GM23248 (cell line): ENCODE measurements at regions not wholly inside any gene's neighbourhood (a gene's known extent, or its start where the extent isn't known, plus 50 kb on each side); places are given as distances from the start of the nearest gene placed in this dataset.

ENCODE experiments used
- DNase-seq: peaks from one replicate; pipeline ENCODE4 v3.0.0-alpha.2; 2015
- H2AFZ ChIP-seq: fragments of 200-600 bp; sonication (generic); 2 replicates; pipeline ENCODE4 v1.6.1; 2016; ENCODE audit warnings: antibody characterized with exemption
- H3F3A ChIP-seq: fragments of 200-600 bp; sonication (generic); 2 replicates; pipeline ENCODE4 v1.6.1; 2016; ENCODE audit warnings: mild to moderate bottlenecking, antibody characterized with exemption, mixed run types; ENCODE audit not compliant: insufficient read depth
- H3K27ac ChIP-seq: fragments of 200-600 bp; sonication (generic); 2 replicates; pipeline ENCODE4 v1.5.1; 2016; ENCODE audit warnings: mild to moderate bottlenecking
- H3K27me3 ChIP-seq: fragments of 200-600 bp; sonication (generic); replicated peaks from 2 replicates; pipeline ENCODE4 v1.6.1; 2016; ENCODE audit warnings: mild to moderate bottlenecking; ENCODE audit not compliant: insufficient read depth
- H3K36me3 ChIP-seq: fragments of 200-600 bp; sonication (generic); 2 replicates; pipeline ENCODE4 v1.6.1; 2016; ENCODE audit warnings: low read depth, mild to moderate bottlenecking
- H3K4me1 ChIP-seq: fragments of 200-600 bp; sonication (generic); 2 replicates; pipeline ENCODE4 v1.6.1; 2016; ENCODE audit warnings: mild to moderate bottlenecking; ENCODE audit not compliant: insufficient read depth
- H3K4me2 ChIP-seq: fragments of 200-600 bp; sonication (generic); one replicate; pipeline ENCODE4 v1.6.1; 2016; ENCODE audit warnings: mild to moderate bottlenecking; ENCODE audit not compliant: unreplicated experiment
- H3K4me3 ChIP-seq: fragments of 200-600 bp; sonication (generic); 2 replicates; pipeline ENCODE4 v1.5.1; 2016; ENCODE audit warnings: mild to moderate bottlenecking
- H3K79me2 ChIP-seq: fragments of 200-600 bp; sonication (generic); 2 replicates; pipeline ENCODE4 v1.6.1; 2016; ENCODE audit warnings: mild to moderate bottlenecking; ENCODE audit not compliant: insufficient read depth
- H3K9ac ChIP-seq: fragments of 200-600 bp; sonication (generic); 2 replicates; pipeline ENCODE4 v1.6.1; 2016; ENCODE audit warnings: mild to moderate bottlenecking
- H3K9me2 ChIP-seq: fragments of 200-600 bp; sonication (generic); 2 replicates; pipeline ENCODE4 v1.6.1; 2016; ENCODE audit warnings: mixed run types, mild to moderate bottlenecking, moderate library complexity; ENCODE audit not compliant: insufficient read depth
- H3K9me3 ChIP-seq: fragments of 200-600 bp; sonication (generic); one replicate; pipeline ENCODE4 v1.6.1; 2017; ENCODE audit warnings: low read depth
- H4K20me1 ChIP-seq: fragments of 200-600 bp; sonication (generic); 2 replicates; pipeline ENCODE4 v1.6.0; 2016; ENCODE audit not compliant: insufficient read depth
- EZH2 ChIP-seq: fragments of 200-600 bp; sonication (generic); IDR thresholded peaks from 2 replicates; pipeline ENCODE4 v1.6.1; 2018; ENCODE audit warnings: antibody characterized with exemption, mild to moderate bottlenecking; ENCODE audit not compliant: insufficient read depth, poor library complexity, severe bottlenecking
- EZH2phosphoT487 ChIP-seq: fragments of 200-600 bp; sonication (generic); IDR thresholded peaks from 2 replicates; pipeline ENCODE4 v1.6.1; 2018; ENCODE audit warnings: antibody characterized with exemption, moderate library complexity, mild to moderate bottlenecking, low read depth; ENCODE audit not compliant: insufficient read depth
- WGBS, 2 experiments: methylation state at CpG; one replicate each; pipeline ENCODE4 v1.1.6; 2015 to 2017; ENCODE audit warnings: low lambda C conversion rate in 2 of 2, low coverage in 1 of 2; ENCODE audit errors: missing lambda C conversion rate in 2 of 2; 5-methylcytosine and 5-hydroxymethylcytosine counted together
- in situ Hi-C: fragments of 300-500 bp; cut with MboI; formaldehyde crosslinking; loops from 2 replicates; pipeline ENCODE4 v1.15.0; 2020

GRCh38 chr20:11553603-11554002 lies 364.1 kb upstream of the BTBD3 start:
- H3K27me3 ChIP-seq: peaks cover 20% of the 10 kb centered on the region
- DNase-seq: peak; percentile 41
- no peaks in the 10 kb centered on the region for H3K9me2 ChIP-seq
- no peak for TF ChIP-seq EZH2
- TF ChIP-seq EZH2phosphoT487: no peak
- in situ Hi-C loops: no loop called here
- H3K4me1 ChIP-seq: no peaks in the 10 kb centered on the region
- no peaks in the 10 kb centered on the region for H3K79me2 ChIP-seq
- no peak overlapping the region for H3K9ac ChIP-seq
- WGBS, 2 experiments: 39 to 46% methylated on average over 4 of the region's 4 CpGs
- H3K36me3 ChIP-seq: no peaks in the 10 kb centered on the region
- no peaks in the 10 kb centered on the region for H4K20me1 ChIP-seq
- no peak overlapping the region for H2AFZ ChIP-seq
- H3K4me2 ChIP-seq: no peak overlapping the region
- H3K27ac ChIP-seq: no peak overlapping the region
- H3K9me3 ChIP-seq: no peaks in the 10 kb centered on the region
- no peaks in the 10 kb centered on the region for H3F3A ChIP-seq
- H3K4me3 ChIP-seq: no peak overlapping the region

DNA sequence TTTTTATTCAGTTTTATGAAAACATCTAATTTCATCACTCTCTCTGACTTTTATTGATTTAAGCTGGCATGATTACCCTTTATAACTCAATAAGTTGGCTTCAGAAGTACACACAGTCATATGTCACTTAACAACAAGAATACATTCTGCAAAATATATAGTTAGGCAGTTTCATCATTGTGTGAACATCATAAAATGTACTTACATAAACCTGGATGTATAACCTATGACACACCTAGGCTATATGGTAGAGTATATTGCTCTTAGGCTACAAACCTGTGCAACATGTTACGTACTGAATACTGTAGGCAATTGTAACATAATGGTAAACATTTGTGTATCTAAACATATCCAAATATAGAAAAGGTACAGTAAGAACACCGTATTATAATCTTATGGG lies 362.2 kb upstream of the BTBD3 start:
- H3K27me3 ChIP-seq: peaks cover 27% of the 10 kb centered on the region
- H3K36me3 ChIP-seq: no peaks in the 10 kb centered on the region
- no peak for TF ChIP-seq EZH2
- TF ChIP-seq EZH2phosphoT487: no peak
- no peak overlapping the region for H3K27ac ChIP-seq
- no peaks in the 10 kb centered on the region for H3K9me2 ChIP-seq
- in situ Hi-C loops: no loop called here
- no peak overlapping the region for H3K9ac ChIP-seq
- WGBS, 2 experiments: 60 to 74% methylated on average over 2 of the region's 2 CpGs
- H4K20me1 ChIP-seq: no peaks in the 10 kb centered on the region
- no peaks in the 10 kb centered on the region for H3F3A ChIP-seq
- no peak overlapping the region for H3K4me3 ChIP-seq
- no peaks in the 10 kb centered on the region for H3K9me3 ChIP-seq
- H3K4me2 ChIP-seq: no peak overlapping the region
- H3K79me2 ChIP-seq: no peaks in the 10 kb centered on the region
- no peaks in the 10 kb centered on the region for H3K4me1 ChIP-seq
- DNase-seq: no peak
- H2AFZ ChIP-seq: no peak overlapping the region

DNA sequence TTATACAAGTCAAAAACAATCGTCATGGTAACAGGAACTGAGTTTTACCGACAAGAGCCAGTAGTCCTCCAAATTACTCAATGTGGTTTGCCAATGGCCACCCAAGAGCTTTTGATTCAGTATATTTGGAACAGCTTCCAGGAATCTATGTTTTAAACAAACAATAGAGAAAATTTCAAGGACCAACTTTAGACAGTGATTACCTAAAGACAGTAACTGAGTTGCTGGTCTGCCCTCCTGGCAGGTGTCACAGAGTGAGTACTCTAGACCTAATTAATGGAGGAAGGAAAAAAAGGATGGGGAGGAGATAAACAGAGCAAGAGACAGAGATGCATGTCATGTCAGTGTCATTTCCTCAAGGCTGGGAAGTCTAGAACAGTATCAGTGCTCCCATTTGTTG lies 361.3 kb upstream of the BTBD3 start:
- in situ Hi-C loops: no loop called here
- 25 to 26% methylated on average over 2 of the region's 2 CpGs for WGBS, 2 experiments
- no peaks in the 10 kb centered on the region for H3K36me3 ChIP-seq

DNA sequence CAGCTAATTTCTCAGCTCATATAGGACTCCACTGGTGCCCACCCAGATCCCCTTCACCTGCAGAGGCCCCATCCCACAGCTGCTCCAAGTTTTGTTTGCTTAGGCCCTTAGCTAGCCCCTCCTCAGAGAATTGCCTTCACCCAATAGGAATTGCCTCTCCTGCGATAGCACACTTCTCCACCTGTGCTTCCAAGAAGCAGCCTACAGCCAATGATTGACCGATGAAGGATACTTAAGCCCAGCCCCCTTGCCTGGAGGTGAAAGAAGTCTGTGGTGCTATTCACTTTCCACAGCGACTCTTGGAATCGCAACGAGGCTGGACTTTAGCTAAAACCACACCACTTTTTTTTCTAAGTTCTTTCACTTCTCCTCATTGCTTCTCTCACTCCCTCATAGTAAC lies 353.2 kb upstream of the BTBD3 start:
- no peak overlapping the region for H3K4me2 ChIP-seq
- H3K79me2 ChIP-seq: no peaks in the 10 kb centered on the region
- H3K9me3 ChIP-seq: no peaks in the 10 kb centered on the region
- no peaks in the 10 kb centered on the region for H4K20me1 ChIP-seq
- H3K4me1 ChIP-seq: no peaks in the 10 kb centered on the region
- H3K4me3 ChIP-seq: no peak overlapping the region
- no peaks in the 10 kb centered on the region for H3K36me3 ChIP-seq
- peaks cover 10% of the 10 kb centered on the region; the same call in 1 of the 2 replicates for H3K27me3 ChIP-seq
- H3K9me2 ChIP-seq: no peaks in the 10 kb centered on the region
- in situ Hi-C loops: no loop called here
- TF ChIP-seq EZH2 (no peak), EZH2phosphoT487 (no peak)
- 44 to 46% methylated on average over 5 of the region's 5 CpGs for WGBS, 2 experiments
- H3K9ac ChIP-seq: no peak overlapping the region
- no peaks in the 10 kb centered on the region for H3F3A ChIP-seq
- no peak for DNase-seq
- no peak overlapping the region for H3K27ac ChIP-seq
- H2AFZ ChIP-seq: no peak overlapping the region

More for the DNA sequence above, 361.3 kb upstream of the BTBD3 start:
- Histone ChIP-seq H3K9ac (no peak overlapping the region), H3K27ac (no peak overlapping the region), H3K4me1 (no peaks in the 10 kb centered on the region), H3K27me3 (peaks cover 24% of the 10 kb centered on the region), H3K79me2 (no peaks in the 10 kb centered on the region), H3K4me3 (no peak overlapping the region), H3K4me2 (no peak overlapping the region), H2AFZ (no peak overlapping the region), H3F3A (no peaks in the 10 kb centered on the region), H4K20me1 (no peaks in the 10 kb centered on the region), H3K9me3 (no peaks in the 10 kb centered on the region), H3K9me2 (no peaks in the 10 kb centered on the region)
- DNase-seq: no peak
- TF ChIP-seq EZH2 (no peak), EZH2phosphoT487 (no peak)

GRCh38 chr20:11569163-11569562 lies 348.5 kb upstream of the BTBD3 start:
- in situ Hi-C loops: no loop called here
- DNase-seq: no peak

More at GRCh38 chr20:11569163-11569562, 348.5 kb upstream of the BTBD3 start:
- 0 out of 2 replicates have a peak, but pooled peaks cover 7% of the 10 kb centered on the region for H3K27me3 ChIP-seq
- H3F3A ChIP-seq: no peaks in the 10 kb centered on the region
- WGBS, 2 experiments: 17 to 18% methylated on average over 5 of the region's 5 CpGs
- no peaks in the 10 kb centered on the region for H3K36me3 ChIP-seq
- TF ChIP-seq EZH2 (no peak), EZH2phosphoT487 (no peak)
- H3K9me3 ChIP-seq: no peaks in the 10 kb centered on the region
- H3K79me2 ChIP-seq: no peaks in the 10 kb centered on the region
- H3K4me1 ChIP-seq: no peaks in the 10 kb centered on the region
- H4K20me1 ChIP-seq: no peaks in the 10 kb centered on the region
- no peak overlapping the region for H3K4me3 ChIP-seq
- no peak overlapping the region for H2AFZ ChIP-seq
- no peak overlapping the region for H3K27ac ChIP-seq
- no peaks in the 10 kb centered on the region for H3K9me2 ChIP-seq
- no peak overlapping the region for H3K9ac ChIP-seq
- no peak overlapping the region for H3K4me2 ChIP-seq
